Right renal pelvis (tissue), 4 donors: ENCODE measurements at regions not wholly inside any gene's neighbourhood (a gene's known extent, or its start where the extent isn't known, plus 50 kb on each side); places are given as distances from the start of the nearest gene placed in this dataset.

ENCODE experiments used
- DNase-seq, 4 donors: peaks; one replicate each; pipeline ENCODE4 v3.0.0-alpha.2; 2013; ENCODE audit warnings: low read depth in 4 of 4, low spot score in 3 of 4, missing footprints in 1 of 4

DNA sequence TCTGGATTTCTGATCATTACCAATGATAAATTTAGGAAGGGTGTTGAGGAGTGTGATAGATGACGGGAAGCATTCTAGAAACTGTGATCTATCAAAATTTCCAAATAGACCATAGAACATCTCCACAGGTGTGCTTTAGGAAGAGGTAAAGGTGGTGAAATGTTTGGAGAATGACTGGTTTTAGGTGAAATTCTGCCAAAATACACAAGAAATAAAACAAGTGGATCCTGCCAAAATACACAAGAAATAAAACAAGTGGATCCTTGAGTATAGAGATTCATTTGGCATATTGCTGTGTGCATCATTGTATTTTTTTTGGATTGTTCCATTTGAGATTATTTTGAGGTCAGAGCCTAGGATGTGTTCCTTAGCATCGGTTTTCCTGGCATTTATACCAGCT, 88.3 kb upstream of the CTNND2 start:
- no peak for DNase-seq

DNA sequence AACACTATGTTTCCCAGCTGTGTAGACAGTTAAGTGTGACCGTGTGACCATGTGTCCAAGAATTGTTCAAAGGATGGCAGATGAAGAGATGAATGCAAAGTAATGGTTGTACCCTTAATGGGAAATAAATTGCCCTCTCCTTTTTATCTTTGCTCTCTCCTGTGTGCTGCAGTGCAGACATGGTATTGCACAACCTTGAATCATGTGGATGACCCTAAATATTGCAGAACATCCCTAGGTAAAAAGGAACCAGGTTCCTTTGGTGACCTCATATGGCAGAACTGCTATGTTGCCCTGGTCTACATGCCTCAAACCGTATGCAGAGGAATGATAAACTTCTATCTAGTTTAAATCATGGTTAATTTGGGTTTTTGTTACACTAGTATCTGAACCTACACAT, 81.7 kb upstream of the CTNND2 start:
- DNase-seq = no peak

DNA sequence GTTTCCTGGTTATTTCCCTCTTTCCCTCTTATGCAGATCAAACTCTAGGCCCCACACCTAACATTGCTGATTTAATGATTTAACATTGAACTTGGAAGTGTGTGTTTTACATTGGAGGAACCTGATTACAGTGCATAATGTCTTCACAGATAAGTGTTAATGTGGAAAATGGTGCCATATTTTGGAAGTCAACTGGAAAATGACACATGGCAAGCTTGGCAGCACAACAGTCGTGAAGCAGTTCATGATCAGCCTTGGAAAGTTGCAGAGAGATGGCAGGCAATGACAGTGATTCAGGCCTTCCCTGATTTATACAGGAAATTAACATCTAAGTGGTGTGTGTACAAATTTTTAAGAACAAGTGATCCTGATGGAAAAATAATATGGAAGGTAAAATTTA, 80.0 kb upstream of the CTNND2 start:
- DNase-seq = no peak

DNA sequence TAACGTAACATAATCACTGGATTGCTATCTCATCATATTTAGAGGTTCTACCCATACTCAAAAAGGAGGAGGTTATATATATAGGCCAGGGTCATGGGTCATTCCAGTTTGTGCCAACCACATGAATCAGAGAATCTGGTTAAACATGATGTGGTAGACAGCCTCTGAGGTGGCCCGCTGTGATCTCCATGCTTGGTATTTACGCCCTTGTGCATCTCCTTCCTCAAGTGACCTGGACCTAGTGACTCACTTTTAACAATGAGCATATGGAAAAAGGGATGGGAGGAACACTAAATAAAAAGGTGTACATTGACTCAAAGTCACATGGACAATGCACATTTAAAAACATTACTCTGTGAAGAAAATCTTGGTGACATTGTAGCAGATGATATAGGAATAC, 77.7 kb upstream of the CTNND2 start:
- DNase-seq = no peak

GRCh38 chr5:11977904-11978303, 73.7 kb upstream of the CTNND2 start:
- DNase-seq = no peak

- no peak for DNase-seq
These were observed 69.2 kb upstream of the CTNND2 start for GRCh38 chr5:11973469-11973868.

DNA sequence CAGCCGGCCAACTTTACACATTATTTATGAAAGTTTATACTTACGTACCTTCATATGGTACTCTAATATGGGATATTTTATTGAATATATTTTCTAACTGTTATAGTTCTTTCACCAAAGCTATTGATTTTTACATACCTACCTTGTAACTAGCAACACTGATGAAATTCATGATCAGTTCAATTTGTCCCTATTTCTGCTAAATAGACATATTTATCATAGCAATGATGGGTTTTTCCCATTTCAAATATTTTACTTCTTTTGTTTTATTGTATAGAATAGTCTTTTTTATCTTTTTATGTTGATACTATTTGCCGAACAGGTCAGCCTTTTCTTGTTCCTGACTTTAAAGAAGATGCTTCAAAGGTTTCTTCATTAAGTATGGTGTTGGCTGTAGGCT, 59.0 kb upstream of the CTNND2 start:
- DNase-seq = no peak

GRCh38 chr5:11962122-11962521, 57.9 kb upstream of the CTNND2 start:
- DNase-seq = no peak

DNA sequence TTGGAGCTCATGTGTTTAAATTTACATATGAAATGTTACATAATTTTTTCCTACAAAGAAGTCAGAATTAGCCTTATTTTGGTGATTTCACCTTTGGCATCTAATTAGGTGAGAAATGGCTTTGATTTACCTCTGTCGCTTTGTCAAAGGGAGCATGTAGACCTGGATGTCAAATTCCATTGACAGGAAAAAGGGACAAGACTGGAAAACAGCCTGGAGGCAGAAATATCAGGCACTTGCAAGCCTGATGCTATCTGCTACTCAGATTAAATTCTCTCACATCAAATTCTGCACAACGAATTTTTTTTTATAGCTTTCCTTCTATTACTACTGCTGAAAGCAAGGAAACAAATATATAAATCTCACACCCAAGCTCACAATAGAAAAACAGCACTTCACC, 54.1 kb upstream of the CTNND2 start:
- no peak for DNase-seq

GRCh38 chr5:11955331-11955730, 51.1 kb upstream of the CTNND2 start:
- no peak for DNase-seq
